Non-pigmented ciliary epithelial cell (primary cell): ENCODE measurements at regions not wholly inside any gene's neighbourhood (a gene's known extent, or its start where the extent isn't known, plus 50 kb on each side); places are given as distances from the start of the nearest gene placed in this dataset.

Experiments
- DNase-seq: peaks from one replicate; pipeline ENCODE4 v3.0.0-alpha.2; 2010; ENCODE audit warnings: low read depth

- no peak for DNase-seq
Observed at GRCh38 chr19:28290963-28291657, 921.8 kb downstream of the UQCRFS1 start.

- DNase-seq, result no peak
Observed at GRCh38 chr19:28289295-28290063, 923.5 kb downstream of the UQCRFS1 start.

GRCh38 chr19:28288572-28289264 is 924.2 kb downstream of the UQCRFS1 start:
- no peak for DNase-seq

- no peak for DNase-seq
Observed at GRCh38 chr19:28285917-28286316, 927.0 kb downstream of the UQCRFS1 start.

GRCh38 chr19:28285078-28285477 is 927.9 kb downstream of the UQCRFS1 start:
- DNase-seq, result no peak

- DNase-seq, result no peak
Observed at GRCh38 chr19:28284389-28284788, 928.6 kb downstream of the UQCRFS1 start.

GRCh38 chr19:28283592-28283991 is 929.4 kb downstream of the UQCRFS1 start:
- DNase-seq, result no peak

GRCh38 chr19:28281676-28282075 is 931.3 kb downstream of the UQCRFS1 start:
- DNase-seq, result no peak

GRCh38 chr19:28264556-28264955 is 948.4 kb downstream of the UQCRFS1 start:
- DNase-seq, result no peak

GRCh38 chr19:28258829-28259228 is 954.1 kb downstream of the UQCRFS1 start:
- DNase-seq, result no peak

GRCh38 chr19:28257396-28257795 is 955.6 kb downstream of the UQCRFS1 start:
- DNase-seq, result no peak

GRCh38 chr19:28247243-28247642 is 965.7 kb downstream of the UQCRFS1 start:
- no peak for DNase-seq

GRCh38 chr19:28245937-28246336 is 967.0 kb downstream of the UQCRFS1 start:
- no peak for DNase-seq

- DNase-seq, result no peak
Observed at GRCh38 chr19:28244966-28245365, 968.0 kb downstream of the UQCRFS1 start.

GRCh38 chr19:28242317-28242927 is 970.5 kb downstream of the UQCRFS1 start:
- no peak for DNase-seq

GRCh38 chr19:28239270-28239669 is 973.7 kb downstream of the UQCRFS1 start:
- no peak for DNase-seq

- DNase-seq, result no peak
Observed at GRCh38 chr19:28238270-28238820, 974.6 kb downstream of the UQCRFS1 start.

GRCh38 chr19:28235606-28236125 is 977.3 kb downstream of the UQCRFS1 start:
- DNase-seq, result no peak

- DNase-seq, result peak; percentile 4
Observed at GRCh38 chr19:28234637-28235036, 978.3 kb downstream of the UQCRFS1 start.

- DNase-seq, result no peak
Observed at GRCh38 chr19:28228854-28229253, 984.1 kb downstream of the UQCRFS1 start.

GRCh38 chr19:28224441-28224840 is 988.5 kb downstream of the UQCRFS1 start:
- no peak for DNase-seq

- DNase-seq, result no peak
Observed at GRCh38 chr19:28221736-28222135, 991.2 kb downstream of the UQCRFS1 start.
